Left lung (tissue), 4 donors: ENCODE measurements at regions not wholly inside any gene's neighbourhood (a gene's known extent, or its start where the extent isn't known, plus 50 kb on each side); places are given as distances from the start of the nearest gene placed in this dataset.

ENCODE experiments used
- ATAC-seq: fragments of 200-7000 bp; cut with Tn5 transposase; one replicate; pipeline ENCODE4 v1.9.1; 2020; ENCODE audit warnings: moderate library complexity
- DNase-seq, 4 donors: peaks; one replicate each; pipeline ENCODE4 v3.0.0-alpha.2; 2013 to 2020
- H3K27ac ChIP-seq, 2 donors: fragments of 200-600 bp; sonication (generic) in 1 of 2; one replicate each; pipeline versions ENCODE4 v1.5.0 to v1.8.0; 2020 to 2021
- H3K27me3 ChIP-seq, 2 donors: fragments of 200-600 bp; sonication (generic) in 1 of 2; one replicate each; pipeline versions ENCODE4 v1.5.0 to v1.8.0; 2020 to 2021
- H3K36me3 ChIP-seq, 2 donors: fragments of 200-600 bp; sonication (generic) in 1 of 2; one replicate each; pipeline versions ENCODE4 v1.5.0 to v1.8.0; 2020 to 2021
- H3K4me1 ChIP-seq, 2 donors: fragments of 200-600 bp; one replicate each; pipeline ENCODE4 v1.8.0; 2021
- H3K4me3 ChIP-seq, 2 donors: fragments of 200-600 bp; sonication (generic) in 1 of 2; one replicate each; pipeline versions ENCODE4 v1.5.0 to v1.8.0; 2020 to 2021; ENCODE audit warnings: mild to moderate bottlenecking in 1 of 2
- H3K9me3 ChIP-seq, 2 donors: fragments of 200-600 bp; sonication (generic) in 1 of 2; one replicate each; pipeline versions ENCODE4 v1.5.0 to v1.8.0; 2020 to 2021
- intact Hi-C, 2 donors: fragments of 100-400 bp; cut with DNase I; formaldehyde crosslinking; loops; one replicate each; pipeline versions ENCODE4 v1.11.2 to v1.14.2; 2022
- TF ChIP-seq, protein P1 (sequence below), 2 donors: fragments of 200-600 bp; sonication (generic) in 1 of 2; IDR thresholded peaks; one replicate each; pipeline versions ENCODE4 v1.5.0 to v1.8.0; 2021; ENCODE audit warnings: antibody characterized with exemption in 2 of 2
- donor health status: DM: no; HTN: yes; CAD: no.
- donor health status: DM: no; HTN: no; CAD: no.

DNA sequence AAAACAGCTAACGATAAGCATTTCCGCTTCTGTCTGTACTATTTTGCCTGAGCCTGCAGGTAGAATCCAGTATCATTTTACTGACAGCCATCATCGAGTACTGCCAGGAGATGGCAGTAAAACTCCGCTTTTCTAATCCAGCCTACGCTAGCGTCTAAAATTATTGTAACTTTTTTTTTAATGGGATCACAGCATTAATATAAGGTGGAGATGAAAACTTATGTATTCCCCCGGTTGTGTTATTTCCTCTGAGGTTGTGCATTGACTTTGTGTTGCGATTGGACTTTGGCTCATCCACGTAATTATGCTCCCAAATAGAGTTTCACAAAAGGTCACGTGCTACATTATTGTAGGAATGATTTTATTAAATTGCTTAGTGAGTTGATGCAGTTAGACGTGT lies 248.1 kb downstream of the C4orf33 start:
- Histone ChIP-seq H3K9me3 (no peaks in the 10 kb centered on the region), H3K27ac (no peak overlapping the region), H3K27me3 (no peaks in the 10 kb centered on the region), H3K4me1 (peaks cover 0 to 27% of the 10 kb centered on the region in 2 donors), H3K36me3 (no peaks in the 10 kb centered on the region), H3K4me3 (no peak overlapping the region)
- TF ChIP-seq, protein P1, sequence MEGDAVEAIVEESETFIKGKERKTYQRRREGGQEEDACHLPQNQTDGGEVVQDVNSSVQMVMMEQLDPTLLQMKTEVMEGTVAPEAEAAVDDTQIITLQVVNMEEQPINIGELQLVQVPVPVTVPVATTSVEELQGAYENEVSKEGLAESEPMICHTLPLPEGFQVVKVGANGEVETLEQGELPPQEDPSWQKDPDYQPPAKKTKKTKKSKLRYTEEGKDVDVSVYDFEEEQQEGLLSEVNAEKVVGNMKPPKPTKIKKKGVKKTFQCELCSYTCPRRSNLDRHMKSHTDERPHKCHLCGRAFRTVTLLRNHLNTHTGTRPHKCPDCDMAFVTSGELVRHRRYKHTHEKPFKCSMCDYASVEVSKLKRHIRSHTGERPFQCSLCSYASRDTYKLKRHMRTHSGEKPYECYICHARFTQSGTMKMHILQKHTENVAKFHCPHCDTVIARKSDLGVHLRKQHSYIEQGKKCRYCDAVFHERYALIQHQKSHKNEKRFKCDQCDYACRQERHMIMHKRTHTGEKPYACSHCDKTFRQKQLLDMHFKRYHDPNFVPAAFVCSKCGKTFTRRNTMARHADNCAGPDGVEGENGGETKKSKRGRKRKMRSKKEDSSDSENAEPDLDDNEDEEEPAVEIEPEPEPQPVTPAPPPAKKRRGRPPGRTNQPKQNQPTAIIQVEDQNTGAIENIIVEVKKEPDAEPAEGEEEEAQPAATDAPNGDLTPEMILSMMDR (IDR thresholded peaks at IDR 0.05): peak; percentile 55 to 70
- peak; percentile 87 for ATAC-seq
- peak in 2 of 4 donors; percentile 48 to 67 for DNase-seq
- intact Hi-C loops: no loop called here

DNA sequence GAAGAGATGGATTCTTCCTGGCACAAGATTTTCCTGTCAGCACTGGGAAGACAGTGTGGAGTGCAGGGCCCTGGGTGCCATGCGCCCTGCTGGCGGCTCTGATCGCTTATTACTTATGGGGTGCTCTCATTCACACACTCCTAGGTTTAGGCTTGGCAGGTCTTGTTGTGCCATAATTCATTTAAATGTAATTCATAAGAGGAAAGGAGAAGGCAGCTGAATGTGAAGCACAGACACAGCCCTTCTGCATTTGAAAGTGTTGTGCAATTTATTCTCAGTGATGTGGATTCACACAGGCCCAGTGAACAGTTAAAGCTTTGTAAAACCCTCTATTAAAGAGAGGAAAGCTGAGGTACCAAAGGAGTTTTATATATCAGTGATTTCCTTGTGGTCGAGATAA lies 249.7 kb downstream of the C4orf33 start:
- no peak overlapping the region for H3K4me3 ChIP-seq
- TF ChIP-seq, protein P1 (IDR thresholded peaks at IDR 0.05): no peak
- no peaks in the 10 kb centered on the region for H3K27me3 ChIP-seq
- ATAC-seq (no peak), DNase-seq (no peak)
- H3K36me3 ChIP-seq: no peaks in the 10 kb centered on the region
- peaks cover 0 to 27% of the 10 kb centered on the region in 2 donors for H3K4me1 ChIP-seq
- H3K9me3 ChIP-seq: no peaks in the 10 kb centered on the region
- no peak overlapping the region for H3K27ac ChIP-seq
- intact Hi-C loops: no loop called here

DNA sequence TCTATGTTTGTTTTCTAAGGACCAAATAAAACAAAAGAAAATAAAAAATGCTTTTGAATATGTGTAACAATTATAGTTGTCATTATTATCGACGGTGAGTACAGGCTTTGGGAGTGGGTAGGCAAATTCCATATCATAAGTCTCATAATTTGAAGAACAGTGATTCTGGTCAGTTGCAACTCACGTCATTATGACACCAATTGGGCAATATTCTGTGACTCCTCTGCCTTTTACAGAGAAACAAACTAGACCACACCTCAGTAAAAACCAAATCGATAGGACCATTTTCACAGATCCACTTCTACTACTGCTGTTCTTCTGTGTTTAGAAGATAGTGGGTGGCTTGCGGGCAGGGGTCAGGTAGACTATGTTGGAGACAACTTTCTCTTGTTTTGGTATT lies 250.1 kb downstream of the C4orf33 start:
- H3K27me3 ChIP-seq: no peaks in the 10 kb centered on the region
- TF ChIP-seq, protein P1 (IDR thresholded peaks at IDR 0.05): no peak
- intact Hi-C loops: no loop called here
- H3K36me3 ChIP-seq: no peaks in the 10 kb centered on the region
- DNase-seq (no peak), ATAC-seq (no peak)
- H3K9me3 ChIP-seq: no peaks in the 10 kb centered on the region
- peaks cover 0 to 27% of the 10 kb centered on the region in 2 donors for H3K4me1 ChIP-seq
- H3K4me3 ChIP-seq: no peak overlapping the region
- no peak overlapping the region for H3K27ac ChIP-seq

DNA sequence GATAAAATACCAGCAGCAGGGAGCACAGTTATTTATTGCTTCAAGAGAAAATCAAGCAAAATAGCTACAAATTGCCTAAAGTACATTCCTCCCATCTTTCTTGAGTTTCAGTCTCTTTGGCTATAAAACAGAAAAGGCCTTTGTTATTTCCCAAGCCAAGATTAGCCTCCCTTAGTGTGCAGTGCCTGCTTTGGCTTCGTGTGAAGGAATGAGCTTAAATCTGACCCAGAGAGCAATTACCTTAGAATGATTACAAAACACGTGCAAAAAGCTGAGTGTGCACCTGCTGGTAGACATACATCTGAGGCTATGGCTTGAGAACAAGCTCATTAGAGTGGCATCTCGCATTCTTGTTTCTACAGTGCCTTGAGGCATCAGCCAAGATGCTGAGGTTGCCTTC lies 250.8 kb downstream of the C4orf33 start:
- DNase-seq (no peak), ATAC-seq (no peak)
- no peak overlapping the region for H3K4me3 ChIP-seq
- H3K27ac ChIP-seq: no peak overlapping the region
- H3K36me3 ChIP-seq: no peaks in the 10 kb centered on the region
- H3K9me3 ChIP-seq: no peaks in the 10 kb centered on the region
- peaks cover 0 to 6% of the 10 kb centered on the region in 2 donors for H3K27me3 ChIP-seq
- TF ChIP-seq, protein P1 (IDR thresholded peaks at IDR 0.05): no peak
- H3K4me1 ChIP-seq: peaks cover 0 to 27% of the 10 kb centered on the region in 2 donors
- intact Hi-C loops: no loop called here

DNA sequence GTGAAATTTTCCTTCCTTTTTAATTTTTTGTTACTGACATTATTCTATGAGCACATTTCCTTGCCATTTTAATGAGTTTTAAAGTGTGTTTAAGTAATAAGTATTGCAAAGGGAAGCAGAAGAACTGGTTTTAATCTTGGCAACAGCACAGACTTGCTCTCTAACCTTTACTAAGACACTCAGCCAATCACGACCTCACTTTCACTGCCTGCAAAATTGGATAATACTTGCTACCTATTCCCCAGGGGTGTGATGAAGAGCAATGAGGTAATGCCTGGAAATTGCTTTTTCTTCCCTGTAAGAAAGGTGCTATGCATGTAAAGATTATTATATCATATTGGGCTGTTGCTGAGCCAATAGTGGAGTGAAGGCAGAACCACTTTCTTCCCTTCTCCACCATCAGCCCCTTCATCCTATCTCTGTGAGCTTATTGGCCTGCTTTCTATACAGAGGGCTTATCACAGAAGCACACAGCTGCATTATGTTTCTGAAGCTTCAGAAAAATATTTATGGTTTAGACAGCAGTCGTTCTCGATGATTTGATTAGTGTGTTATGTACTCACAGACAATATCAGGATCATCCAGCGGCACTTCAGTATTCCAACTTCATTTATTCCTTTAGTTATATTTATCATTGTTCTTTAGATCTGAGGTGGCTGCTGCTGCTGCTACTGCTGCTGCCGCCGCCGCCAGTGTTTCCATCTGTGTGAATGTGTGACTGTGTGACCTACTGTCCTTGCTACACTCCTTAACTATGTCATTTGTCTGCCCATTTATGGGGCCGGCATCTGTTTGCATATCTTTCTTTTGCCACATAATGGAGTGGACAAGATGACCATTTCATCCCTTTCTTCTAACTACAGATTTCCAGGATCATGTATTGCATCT lies 255.1 kb downstream of the C4orf33 start:
- intact Hi-C loops: no loop called here
- peaks cover 0 to 22% of the 10 kb centered on the region in 2 donors for H3K27me3 ChIP-seq
- TF ChIP-seq, protein P1 (IDR thresholded peaks at IDR 0.05): no peak
- H3K4me3 ChIP-seq: no peak overlapping the region
- ATAC-seq: peak; percentile 95
- no peak overlapping the region for H3K27ac ChIP-seq
- peaks cover 0 to 3% of the 10 kb centered on the region in 2 donors for H3K4me1 ChIP-seq
- no peaks in the 10 kb centered on the region for H3K36me3 ChIP-seq
- DNase-seq: peak in 2 of 4 donors; percentile 54 to 78
- no peaks in the 10 kb centered on the region for H3K9me3 ChIP-seq
